GM12891 (cell line): ENCODE measurements at regions not wholly inside any gene's neighbourhood (a gene's known extent, or its start where the extent isn't known, plus 50 kb on each side); places are given as distances from the start of the nearest gene placed in this dataset.

Experiments used
- POLR2A ChIP-seq: IDR thresholded peaks from 2 replicates; pipeline ENCODE4 v1.6.1; 2011; ENCODE audit warnings: low read depth, low read length, control low read depth
- POLR2AphosphoS5 ChIP-seq: IDR thresholded peaks from 2 replicates; pipeline ENCODE4 v1.6.1; 2011; ENCODE audit warnings: low read depth, low read length, control low read depth
- TAF1 ChIP-seq: IDR thresholded peaks from 2 replicates; pipeline ENCODE4 v1.6.1; 2011; ENCODE audit warnings: low read depth, low read length, control low read depth

- TF ChIP-seq POLR2A (no peak), POLR2AphosphoS5 (no peak), TAF1 (no peak)
Measured at GRCh38 chr4:120498678-120499077, 423.8 kb downstream of the PRDM5 start.
